GM18873 (cell line): ENCODE measurements at regions not wholly inside any gene's neighbourhood (a gene's known extent, or its start where the extent isn't known, plus 50 kb on each side); places are given as distances from the start of the nearest gene placed in this dataset.

ENCODE experiments used
- ATAC-seq: cut with Tn5 transposase; IDR thresholded peaks from one replicate; pipeline ENCODE4 v1.9.1; 2021; ENCODE audit warnings: mild to moderate bottlenecking, moderate library complexity, moderate number of reproducible peaks; ENCODE audit not compliant: unreplicated experiment, low FRiP score

DNA sequence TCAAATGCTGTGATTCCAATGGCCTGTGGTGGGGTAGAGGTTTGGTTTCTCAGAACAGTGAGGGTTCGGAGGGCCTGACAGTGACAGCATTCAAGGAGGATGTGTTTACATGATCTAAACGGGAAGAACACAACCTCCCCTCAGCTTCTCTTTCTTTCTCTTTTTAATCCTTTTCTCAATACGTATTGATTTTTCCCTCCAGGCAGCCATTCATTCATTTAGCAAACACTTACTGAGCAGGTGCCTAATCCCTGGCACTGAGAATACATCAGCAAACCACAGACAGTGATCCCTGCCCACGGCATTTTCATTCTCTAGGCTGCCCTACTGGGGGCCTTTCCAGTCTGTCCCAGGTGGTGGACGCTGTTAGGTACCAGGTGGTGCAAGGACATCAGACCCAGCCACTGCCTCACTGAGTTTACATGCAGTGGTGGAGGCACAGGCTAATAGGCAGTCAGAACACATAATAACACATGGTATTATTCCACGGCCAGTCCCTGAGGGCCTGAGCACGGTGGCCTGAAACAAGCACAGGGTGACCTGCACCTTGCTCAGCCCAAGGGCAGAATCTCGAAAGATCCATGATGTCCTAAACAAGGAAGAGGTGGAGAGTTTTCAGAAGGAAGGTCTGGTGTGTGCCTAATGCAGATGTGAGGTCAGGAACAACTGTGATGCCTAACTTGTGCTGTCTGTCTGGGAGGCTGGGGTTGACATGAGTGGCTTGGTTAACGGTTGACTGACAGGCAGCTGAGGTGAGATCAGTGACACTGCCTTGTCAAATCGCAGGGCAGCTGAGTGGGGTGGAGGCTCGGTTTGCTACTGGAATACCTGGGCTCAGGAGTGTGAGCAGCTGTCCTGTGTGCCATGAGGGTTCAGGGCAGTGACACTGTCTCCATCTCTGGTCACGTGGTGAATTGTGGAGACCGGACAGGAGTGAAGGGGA, 785.5 kb upstream of the HS6ST1 start:
- ATAC-seq = no peak

GRCh38 chr2:129112181-129112580, 793.5 kb upstream of the HS6ST1 start:
- ATAC-seq = no peak

DNA sequence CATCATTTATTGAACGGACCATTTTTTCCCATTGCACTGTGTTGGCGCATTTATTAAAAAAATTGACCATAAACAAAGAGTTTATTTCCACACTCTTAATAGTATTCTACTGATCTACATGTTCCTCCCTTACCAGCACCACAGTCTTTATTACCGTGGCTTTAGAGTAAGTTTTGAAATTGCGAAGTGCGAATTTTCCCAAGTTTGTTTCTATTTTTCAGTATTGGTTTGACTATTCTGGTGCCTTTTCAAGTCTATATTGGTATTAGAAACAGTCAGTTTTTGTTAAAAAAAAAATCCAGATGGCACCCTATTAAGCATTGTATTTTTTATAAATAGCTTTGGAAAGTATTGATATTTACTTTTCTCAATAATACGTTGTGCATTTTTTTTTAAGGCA, 795.1 kb upstream of the HS6ST1 start:
- ATAC-seq = no peak

- ATAC-seq = no peak
These were observed 798.8 kb upstream of the HS6ST1 start for GRCh38 chr2:129117434-129117833.

GRCh38 chr2:129118296-129118695, 799.6 kb upstream of the HS6ST1 start:
- ATAC-seq = no peak

GRCh38 chr2:129129087-129129486, 810.4 kb upstream of the HS6ST1 start:
- ATAC-seq = no peak

GRCh38 chr2:129133692-129134641, 815.3 kb upstream of the HS6ST1 start:
- ATAC-seq = no peak

DNA sequence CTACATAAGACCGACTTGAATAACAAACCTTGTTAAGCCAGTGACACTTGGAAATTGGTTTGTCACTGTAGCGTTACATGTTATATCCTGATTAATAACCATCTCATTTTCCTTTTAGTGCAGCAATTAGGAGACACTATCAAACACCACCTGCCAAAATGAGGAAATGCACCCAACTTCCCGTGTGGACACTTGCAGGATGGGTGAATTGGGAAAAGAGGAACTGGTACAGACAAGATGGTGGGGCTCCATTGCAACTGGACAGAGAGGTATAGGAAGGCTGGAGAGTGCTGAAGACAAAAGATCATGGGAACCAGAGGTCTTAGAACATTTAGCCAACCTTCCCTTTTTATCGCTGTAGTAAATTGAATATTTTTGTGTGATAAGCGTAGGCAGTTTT, 816.3 kb upstream of the HS6ST1 start:
- no peak for ATAC-seq

DNA sequence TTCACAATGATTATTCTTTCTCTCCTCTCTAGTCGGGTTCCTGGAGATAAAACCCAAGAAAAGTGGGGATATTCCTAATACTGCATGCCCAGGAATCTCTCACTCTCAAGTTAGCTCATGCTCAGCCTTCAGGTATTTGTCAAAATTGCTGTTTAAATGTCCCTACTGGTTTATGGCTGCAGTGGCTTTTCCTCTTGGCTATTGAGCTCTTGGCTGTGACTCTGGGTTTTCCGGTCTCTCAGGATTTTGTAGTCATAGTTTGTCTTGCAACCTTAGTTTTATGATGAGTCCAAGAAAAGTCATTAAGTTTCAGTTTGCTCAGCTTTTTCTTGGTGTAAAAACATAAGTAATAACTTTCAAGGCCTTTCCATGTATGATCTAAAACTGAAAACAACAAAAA, 820.7 kb upstream of the HS6ST1 start:
- no peak for ATAC-seq

DNA sequence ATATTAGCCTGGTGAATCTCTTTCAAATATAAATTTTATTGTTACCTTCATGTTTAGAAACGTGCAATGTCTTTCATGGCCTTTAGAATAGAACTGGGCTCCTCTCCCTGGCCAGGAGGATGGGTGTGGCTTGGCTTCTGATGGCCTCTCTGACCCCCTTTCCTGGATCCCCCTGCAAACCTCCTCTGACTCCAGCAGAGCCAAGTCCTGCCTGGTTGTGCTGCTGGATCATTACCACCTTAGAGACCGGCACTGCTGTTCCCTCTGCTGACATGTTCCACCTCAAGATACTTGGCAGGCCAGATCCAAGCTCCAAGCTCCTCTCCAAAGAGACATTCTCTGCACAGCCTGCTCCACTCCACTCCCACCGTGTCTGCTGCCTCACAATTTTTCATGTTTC, 823.8 kb upstream of the HS6ST1 start:
- no peak for ATAC-seq

GRCh38 chr2:129144082-129144791, 825.6 kb upstream of the HS6ST1 start:
- no peak for ATAC-seq

DNA sequence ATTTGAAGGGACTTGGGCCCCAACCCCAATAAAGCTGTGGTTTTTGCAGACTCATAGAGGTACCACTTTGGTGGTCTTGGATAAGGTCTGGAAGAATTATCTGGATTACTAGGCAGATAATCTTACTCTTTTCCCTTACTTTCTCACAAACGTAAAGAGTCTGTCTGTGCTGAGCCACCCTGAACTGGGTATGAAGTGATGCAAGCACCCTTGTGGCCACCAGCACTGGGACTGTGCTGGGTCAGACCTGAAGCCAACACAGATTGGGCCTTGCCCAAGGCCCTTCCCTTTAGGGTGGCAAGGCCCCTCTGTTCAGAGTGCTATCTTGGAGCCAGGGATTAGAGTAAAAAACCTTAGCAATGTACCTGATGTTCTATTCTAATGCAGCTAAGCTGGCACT, 827.0 kb upstream of the RAB6C start:
- no peak for ATAC-seq

DNA sequence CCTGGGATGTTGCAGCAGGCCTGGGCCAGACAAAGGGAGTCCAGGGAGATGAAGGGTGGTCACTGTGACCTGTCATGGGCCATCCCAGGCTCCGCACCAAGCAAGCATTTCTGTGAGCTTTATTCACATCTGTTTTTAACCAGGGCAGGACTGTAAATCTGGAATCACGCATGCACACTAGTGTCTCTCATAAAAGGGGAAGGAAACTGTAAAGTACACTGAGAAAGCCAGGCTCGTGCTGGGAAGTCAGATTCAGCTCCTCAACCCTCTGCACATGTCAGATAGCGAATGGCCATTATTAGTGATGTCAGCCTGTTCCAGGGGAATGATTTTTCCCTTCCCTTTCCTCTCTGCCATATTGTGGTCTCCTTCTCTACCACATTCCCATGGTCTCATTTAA, 818.6 kb upstream of the RAB6C start:
- ATAC-seq = no peak

DNA sequence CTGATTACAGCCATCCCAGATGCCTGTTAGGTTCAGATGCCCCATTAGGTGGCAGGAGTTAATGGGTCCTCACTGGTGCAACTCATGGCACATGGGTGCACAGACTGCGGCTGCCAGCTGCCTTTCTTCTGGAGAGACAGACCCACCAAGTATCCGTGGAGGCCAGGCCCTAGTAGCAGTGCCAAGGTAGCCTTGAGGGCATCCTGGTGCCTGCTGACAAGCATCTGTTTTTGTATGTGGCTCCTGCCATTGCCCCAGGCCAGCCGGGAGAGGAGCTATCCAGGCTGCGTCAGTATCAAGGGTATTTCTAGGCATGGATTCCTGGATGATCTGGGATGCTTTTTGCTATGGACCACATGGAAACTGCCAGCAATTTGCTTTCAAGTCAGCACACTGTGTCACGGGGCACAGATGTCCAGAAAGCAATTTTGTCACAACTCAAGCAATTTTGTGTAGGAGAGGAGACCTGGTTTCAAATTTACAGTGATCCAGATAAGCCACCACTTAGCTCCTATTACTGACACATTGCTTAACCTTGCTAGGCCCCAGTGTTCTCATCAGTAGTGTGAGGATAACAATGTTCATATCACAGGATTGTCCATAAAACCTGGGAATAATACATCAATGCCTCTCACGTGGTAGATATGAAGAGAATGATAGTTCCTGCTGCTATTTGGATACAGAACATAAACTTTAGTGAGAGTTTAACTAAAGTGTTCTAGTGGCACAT, 815.1 kb upstream of the RAB6C start:
- ATAC-seq = no peak

DNA sequence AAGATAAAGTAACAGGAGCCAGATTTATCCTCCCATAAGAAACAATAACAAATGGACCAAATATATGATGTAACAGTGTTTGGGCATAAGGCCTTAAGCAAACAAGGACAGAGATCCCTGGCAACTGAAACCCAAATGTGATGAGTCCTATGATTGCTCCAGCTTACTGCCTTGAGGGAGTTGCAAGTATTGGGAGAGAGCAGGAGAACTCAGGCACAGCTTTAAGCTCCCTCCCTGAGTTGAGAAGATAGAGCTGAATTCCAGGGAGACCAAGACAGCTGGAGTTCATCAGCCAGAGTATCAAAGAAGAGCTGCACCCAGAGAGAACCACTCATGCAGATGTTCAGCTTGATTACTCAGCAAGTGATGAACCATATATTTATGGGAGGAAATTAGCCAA, 814.5 kb upstream of the RAB6C start:
- no peak for ATAC-seq

DNA sequence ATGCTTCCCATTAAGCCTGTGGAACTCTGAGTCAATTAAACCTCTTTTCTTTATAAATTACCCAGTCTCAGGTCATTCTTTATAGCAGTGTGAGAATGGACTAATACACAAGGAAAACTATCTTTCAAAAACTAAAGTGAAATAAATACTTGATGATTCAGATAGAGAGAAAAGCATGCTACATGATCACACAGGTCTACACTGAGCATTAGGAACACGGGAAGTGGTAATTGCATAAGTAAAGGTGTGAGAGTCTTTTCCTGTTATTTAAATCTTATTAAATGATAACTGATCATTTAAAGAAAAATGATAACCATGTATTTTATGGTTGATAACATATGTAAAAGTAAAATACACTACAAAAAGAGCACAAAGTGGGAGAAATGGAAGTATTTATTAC, 812.0 kb upstream of the RAB6C start:
- ATAC-seq = no peak

DNA sequence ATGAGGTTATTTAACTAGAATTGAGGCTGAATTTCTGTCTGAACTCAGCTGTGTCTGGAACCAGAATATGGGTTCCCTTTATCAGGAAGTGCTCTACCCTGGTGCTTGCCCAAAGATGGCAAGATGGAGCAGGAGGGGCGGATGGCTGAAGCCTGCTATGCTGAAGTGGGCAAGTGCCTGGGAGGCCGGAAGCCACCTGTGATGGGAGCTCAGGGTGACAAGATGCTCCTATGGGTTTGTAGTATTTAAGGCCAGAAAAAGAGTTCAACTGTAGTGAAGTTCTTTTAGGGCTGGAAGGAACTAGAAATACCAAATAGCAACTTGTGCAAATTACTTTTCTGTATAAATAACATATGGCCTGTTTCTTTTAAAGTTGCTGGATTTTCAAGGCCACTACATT, 808.9 kb upstream of the RAB6C start:
- no peak for ATAC-seq

DNA sequence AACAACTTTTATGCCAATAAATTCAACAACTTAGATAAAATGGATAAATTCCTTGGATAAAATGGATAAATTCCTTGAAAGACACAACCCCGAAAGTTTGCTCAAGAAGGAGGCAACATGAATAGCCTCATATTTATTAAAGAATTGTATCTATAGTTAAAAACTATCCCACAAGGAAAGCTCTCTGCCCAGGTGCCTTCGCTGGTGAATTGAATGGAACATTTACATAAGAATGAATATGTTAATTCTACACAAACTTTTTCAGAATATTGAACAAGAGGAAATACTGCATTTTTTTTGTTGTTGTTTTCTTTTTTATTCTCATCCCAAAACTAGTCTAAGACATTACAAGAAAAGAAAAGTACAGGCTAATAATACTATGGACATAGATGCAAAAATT, 805.3 kb upstream of the RAB6C start:
- no peak for ATAC-seq

GRCh38 chr2:129175051-129175450, 804.4 kb upstream of the RAB6C start:
- ATAC-seq = no peak

- ATAC-seq = no peak
These were observed 803.1 kb upstream of the RAB6C start for GRCh38 chr2:129176375-129176774.
